GM12878 (cell line): ENCODE measurements at regions not wholly inside any gene's neighbourhood (a gene's known extent, or its start where the extent isn't known, plus 50 kb on each side); places are given as distances from the start of the nearest gene placed in this dataset.
"Not testable (repeated sequence)": the region's sequence is repeated elsewhere in the genome, so short reads cannot be mapped to it uniquely, and the experiment has no call there.

ENCODE experiments used
- ATAC-seq: fragments of 200-7000 bp; cut with Tn5 transposase; 3 replicates; pipeline ENCODE4 v1.9.1; 2020; ENCODE audit warnings: mild to moderate bottlenecking, moderate library complexity
- BruUV-seq: library from RNA; stranded (reverse); fragments of 400-500 nt; replicated peaks from 2 replicates; lab custom pipeline; 2021; lab: Mats Ljungman, UMichigan
- CTCF ChIA-PET: fragments of 300-600 bp; sonication (Branson Sonifier 250); formaldehyde crosslinking; extraction: SDS; loops from one replicate; lab custom pipeline; 2021; ENCODE audit warnings: inconsistent platforms; lab: Yijun Ruan, JAX
- POLR2A ChIA-PET: fragments of 350-600 bp; formaldehyde crosslinking; extraction: SDS; loops from one replicate; lab custom pipeline; 2021; ENCODE audit warnings: inconsistent platforms; lab: Charles Lee
- RAD21 ChIA-PET: fragments of 300-600 bp; sonication (Branson Sonifier 250); formaldehyde crosslinking; loops from one replicate; lab custom pipeline; 2023; ENCODE audit warnings: antibody characterized with exemption; ENCODE audit not compliant: unreplicated experiment; lab: Charles Lee
- SMC1A ChIA-PET: fragments of 300-600 bp; sonication (Branson Sonifier 250); formaldehyde crosslinking; loops from one replicate; lab custom pipeline; 2023; ENCODE audit not compliant: unreplicated experiment, uncharacterized antibody; lab: Charles Lee
- DNase-seq: peaks from one replicate; pipeline ENCODE4 v3.0.0-alpha.2; 2011; ENCODE audit warnings: low read depth, low spot score
- FAIRE-seq: peaks from 3 replicates; lab custom pipeline; 2011; peaks lifted over from hg19 to GRCh38; lab: Jason Lieb, UNC
- H2AFZ ChIP-seq: 2 replicates; pipeline ENCODE4 v1.6.0; 2011; ENCODE audit warnings: low read depth, low read length, control low read depth; ENCODE audit not compliant: control insufficient read depth
- H3K27ac ChIP-seq: 2 replicates; pipeline ENCODE4 v1.5.1; 2011; ENCODE audit warnings: control low read depth; ENCODE audit not compliant: control insufficient read depth, insufficient read depth
- H3K27me3 ChIP-seq, 2 experiments: replicated peaks in 1 of 2; 2 replicates each; pipeline versions ENCODE4 v1.6.0 to v1.6.1; 2011; ENCODE audit warnings: low read length in 1 of 2; ENCODE audit not compliant: control insufficient read depth in 2 of 2, insufficient read depth in 2 of 2
- H3K36me3 ChIP-seq, 2 experiments: 2 replicates each; pipeline ENCODE4 v1.5.1; 2011; ENCODE audit warnings: low read length in 1 of 2; ENCODE audit not compliant: control insufficient read depth in 2 of 2, insufficient read depth in 2 of 2
- H3K4me1 ChIP-seq: 2 replicates; pipeline ENCODE4 v1.6.1; 2011; ENCODE audit warnings: mild to moderate bottlenecking, low read length, moderate library complexity, mixed read lengths; ENCODE audit not compliant: control insufficient read depth, insufficient read depth
- H3K4me2 ChIP-seq: 2 replicates; pipeline ENCODE4 v1.6.0; 2011; ENCODE audit warnings: control low read depth; ENCODE audit not compliant: control insufficient read depth, insufficient read depth
- H3K4me3 ChIP-seq: fragments of 200-600 bp; sonication (generic); 2 replicates; pipeline ENCODE4 v1.5.1; 2016
- H3K79me2 ChIP-seq: 2 replicates; pipeline ENCODE4 v1.6.0; 2011; ENCODE audit warnings: low read length; ENCODE audit not compliant: control insufficient read depth, insufficient read depth
- H3K9ac ChIP-seq: 2 replicates; pipeline ENCODE4 v1.8.0; 2011; ENCODE audit warnings: low read length, control low read depth, mixed read lengths; ENCODE audit not compliant: control insufficient read depth, insufficient read depth
- H3K9me3 ChIP-seq: replicated peaks from 3 replicates; pipeline ENCODE4 v1.5.1; 2011; ENCODE audit warnings: mild to moderate bottlenecking, low read length; ENCODE audit not compliant: control insufficient read depth, insufficient read depth
- H4K20me1 ChIP-seq: 2 replicates; pipeline ENCODE4 v1.6.0; 2011; ENCODE audit not compliant: control insufficient read depth, insufficient read depth
- RAD51 ChIP-seq: fragments of 450-650 bp; IDR thresholded peaks from 2 replicates; pipeline ENCODE4 v1.6.1; 2016; ENCODE audit warnings: moderate library complexity, mild to moderate bottlenecking, inconsistent platforms
- ZBTB40 ChIP-seq: fragments of 450-650 bp; IDR thresholded peaks from 2 replicates; pipeline ENCODE4 v1.6.1; 2016; ENCODE audit warnings: mild to moderate bottlenecking, moderate library complexity, borderline replicate concordance
- WGBS: methylation state at CpG from one replicate; pipeline ENCODE4 v1.1.6; 2016; ENCODE audit warnings: low lambda C conversion rate; ENCODE audit not compliant: insufficient replicate concordance, insufficient coverage; ENCODE audit errors: missing lambda C conversion rate; 5-methylcytosine and 5-hydroxymethylcytosine counted together
- in situ Hi-C: fragments of 300-500 bp; cut with MboI; formaldehyde crosslinking; loops from 9 replicates; pipeline ENCODE4 v1.14.3; 2018; ENCODE audit warnings: mixed read lengths
- intact Hi-C: fragments of 100-400 bp; cut with micrococcal nuclease; formaldehyde crosslinking; loops from one replicate; pipeline ENCODE4 v1.14.2; 2022; ENCODE audit not compliant: unreplicated experiment

GRCh38 chr13:46449949-46450348, 62.9 kb upstream of the RUBCNL start:
- H3K36me3 ChIP-seq, H3K9ac ChIP-seq, RAD21 ChIA-PET, H3K4me2 ChIP-seq, in situ Hi-C loops, H3K27ac ChIP-seq, FAIRE-seq, H3K4me3 ChIP-seq, H3K4me1 ChIP-seq, H3K79me2 ChIP-seq, H3K27me3 ChIP-seq, H3K9me3 ChIP-seq, DNase-seq, H4K20me1 ChIP-seq, BruUV-seq: not testable (repeated sequence)
- intact Hi-C loops: loop anchor here (10.0 kb wide), 2 partner anchors 65 to 125 kb away; partner anchors contain the start of gene RUBCNL
- 15% methylated on average over 2 of the region's 2 CpGs for WGBS
- TF ChIP-seq ZBTB40 (peak; percentile 77; the same call in 1 of the 2 replicates), RAD51 (0 out of 2 replicates have a peak, but pooled peaks have one; percentile 15)
- peak overlapping the region; percentile 62 for H2AFZ ChIP-seq
- POLR2A ChIA-PET: interaction anchor here (0.6 kb wide), 1 partner anchor 301 kb away, joined by 3 read pairs; no protein-coding TSS in a partner anchor
- peak; percentile 66 for ATAC-seq
- CTCF ChIA-PET: interaction anchor here (0.6 to 0.7 kb wide), 2 partner anchors 80 to 394 kb away, joined by 3 read pairs; no protein-coding TSS in a partner anchor
- SMC1A ChIA-PET: interaction anchor here (0.7 to 2.1 kb wide), 2 partner anchors 12 to 61 kb away, joined by 3 to 5 read pairs; no protein-coding TSS in a partner anchor

DNA sequence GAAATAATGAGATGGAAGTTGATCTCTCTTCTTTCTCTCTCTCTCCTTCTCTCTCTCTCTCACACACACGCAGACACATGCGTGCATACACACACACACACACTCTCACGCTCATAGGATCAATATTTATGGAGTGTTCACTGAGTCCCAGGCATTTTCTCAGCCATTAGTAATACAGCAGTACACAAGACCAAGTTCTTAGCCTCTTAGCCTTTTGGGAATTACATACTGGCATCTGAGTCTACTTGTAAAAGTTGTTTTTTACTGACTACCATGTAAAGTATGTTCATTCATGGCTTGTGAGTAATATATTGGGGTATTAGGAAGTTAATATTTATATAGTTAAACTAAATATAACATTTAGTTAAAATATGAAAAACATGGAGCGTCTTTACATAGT, 61.1 kb upstream of the RUBCNL start:
- SMC1A ChIA-PET, RAD21 ChIA-PET, H3K79me2 ChIP-seq, in situ Hi-C loops, FAIRE-seq, H2AFZ ChIP-seq, BruUV-seq, H3K36me3 ChIP-seq, H3K4me2 ChIP-seq, POLR2A ChIA-PET, H3K4me3 ChIP-seq, intact Hi-C loops, H3K4me1 ChIP-seq, CTCF ChIA-PET, H3K27ac ChIP-seq, DNase-seq, ATAC-seq, H3K27me3 ChIP-seq, H4K20me1 ChIP-seq, H3K9me3 ChIP-seq, H3K9ac ChIP-seq: not testable (repeated sequence)
- 19% methylated on average over 3 of the region's 4 CpGs for WGBS

DNA sequence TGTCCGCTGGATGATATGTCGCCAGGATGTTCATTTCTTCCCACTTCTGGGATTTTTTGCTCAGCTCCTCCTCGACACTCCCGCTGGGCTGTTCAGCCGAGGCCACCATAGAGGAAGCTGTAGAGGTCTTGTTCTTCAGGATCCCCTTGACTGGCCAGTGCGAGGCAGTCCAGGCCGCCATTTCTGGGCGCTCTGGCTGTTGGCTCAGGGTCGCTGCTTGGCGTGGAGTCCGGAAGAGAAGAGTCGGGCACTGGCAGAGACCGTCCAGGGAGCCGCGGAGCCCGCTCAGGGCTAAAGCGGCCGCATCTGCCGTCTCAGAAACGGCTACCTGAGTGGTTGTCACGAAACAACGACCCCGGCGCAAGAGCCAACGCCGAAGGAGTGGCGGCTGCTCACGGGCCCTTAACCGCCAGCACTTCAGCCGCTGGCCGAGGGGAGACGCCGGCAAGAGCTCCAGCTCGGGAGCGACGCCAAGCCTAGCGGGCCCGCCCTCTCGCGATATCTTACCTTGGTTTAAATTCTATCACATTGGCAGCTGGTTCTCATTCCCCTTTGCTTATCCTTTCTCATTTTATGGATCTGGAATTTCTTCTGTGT, 50.9 kb upstream of the RUBCNL start:
- DNase-seq, FAIRE-seq, BruUV-seq, H3K36me3 ChIP-seq, H3K27ac ChIP-seq, H3K9ac ChIP-seq, H3K4me1 ChIP-seq, H3K4me3 ChIP-seq, H3K9me3 ChIP-seq, H3K79me2 ChIP-seq, intact Hi-C loops, ATAC-seq, RAD21 ChIA-PET, H2AFZ ChIP-seq, H3K27me3 ChIP-seq, POLR2A ChIA-PET, in situ Hi-C loops, H4K20me1 ChIP-seq, CTCF ChIA-PET, H3K4me2 ChIP-seq: not testable (repeated sequence)
- SMC1A ChIA-PET: interaction anchor here (0.5 kb wide), 1 partner anchor 12 kb away, joined by 3 read pairs; no protein-coding TSS in a partner anchor
- WGBS: 82% methylated on average over 40 of the region's 40 CpGs
